ENCODE measurements at regions not wholly inside any gene's neighbourhood (a gene's known extent, or its start where the extent isn't known, plus 50 kb on each side); places are given as distances from the start of the nearest gene placed in this dataset.
A peak's percentile ranks its signal among the peaks of the same experiment; 100 is the strongest.
"Not testable (repeated sequence)": the region's sequence is repeated elsewhere in the genome, so short reads cannot be mapped to it uniquely, and the experiment has no call there.

- ATAC-seq = no peak
- no peak for DNase-seq (ENCODE audit: low spot score)
Measured at GRCh38 chr2:234251326-234252271, 201.1 kb downstream of the SPP2 start.

- no peak for DNase-seq (ENCODE audit: low spot score)
- ATAC-seq = no peak
Measured at GRCh38 chr2:234250926-234251325, 200.4 kb downstream of the SPP2 start.

GRCh38 chr2:234249873-234250272 lies 199.4 kb downstream of the SPP2 start:
- DNase-seq (ENCODE audit: low spot score) (no peak), ATAC-seq (no peak)

GRCh38 chr2:234249034-234249735 lies 198.7 kb downstream of the SPP2 start:
- no peak for ATAC-seq
- DNase-seq (ENCODE audit: low spot score) = no peak

- DNase-seq (ENCODE audit: low spot score); ATAC-seq: not testable (repeated sequence)
Measured at GRCh38 chr2:234248213-234248710, 197.8 kb downstream of the SPP2 start.

- DNase-seq (ENCODE audit: low spot score) = no peak
- ATAC-seq = no peak
Measured at GRCh38 chr2:234247453-234248180, 197.1 kb downstream of the SPP2 start.

GRCh38 chr2:234245945-234246344 lies 195.4 kb downstream of the SPP2 start:
- no peak for ATAC-seq

GRCh38 chr2:234243871-234244565 lies 193.5 kb downstream of the SPP2 start:
- DNase-seq (ENCODE audit: low spot score) (no peak), ATAC-seq (no peak)

More at GRCh38 chr2:234245945-234246344, 195.4 kb downstream of the SPP2 start:
- no peak for DNase-seq (ENCODE audit: low spot score)

- ATAC-seq = no peak
- no peak for DNase-seq (ENCODE audit: low spot score)
Measured at GRCh38 chr2:234242459-234242836, 191.9 kb downstream of the SPP2 start.

- DNase-seq (ENCODE audit: low spot score) (no peak), ATAC-seq (no peak)
Measured at GRCh38 chr2:234241656-234242458, 191.4 kb downstream of the SPP2 start.

GRCh38 chr2:234240917-234241316 lies 190.4 kb downstream of the SPP2 start:
- no peak for DNase-seq (ENCODE audit: low spot score)
- no peak for ATAC-seq

- ATAC-seq = no peak
- no peak for DNase-seq (ENCODE audit: low spot score)
Measured at GRCh38 chr2:234235191-234235590, 184.7 kb downstream of the SPP2 start.

GRCh38 chr2:234231460-234231859 lies 181.0 kb downstream of the SPP2 start:
- DNase-seq (ENCODE audit: low spot score) (no peak), ATAC-seq (no peak)

GRCh38 chr2:234219046-234219310 lies 168.5 kb downstream of the SPP2 start:
- no peak for ATAC-seq
- no peak for DNase-seq (ENCODE audit: low spot score)

- ATAC-seq = no peak
- no peak for DNase-seq (ENCODE audit: low spot score)
Measured at GRCh38 chr2:234218266-234219045, 168.0 kb downstream of the SPP2 start.

- DNase-seq (ENCODE audit: low spot score) = no peak
- ATAC-seq = no peak
Measured at GRCh38 chr2:234212534-234212933, 162.0 kb downstream of the SPP2 start.

- DNase-seq (ENCODE audit: low spot score) (no peak), ATAC-seq (peak; percentile 40)
Measured at GRCh38 chr2:234211797-234212196, 161.3 kb downstream of the SPP2 start.

- no peak for DNase-seq (ENCODE audit: low spot score)
- no peak for ATAC-seq
Measured at GRCh38 chr2:234206738-234207137, 156.2 kb downstream of the SPP2 start.

GRCh38 chr2:234204480-234204879 lies 154.0 kb downstream of the SPP2 start:
- DNase-seq (ENCODE audit: low spot score) (no peak), ATAC-seq (no peak)

Data from left lobe of liver (tissue), 2 donors.